ENCODE measurements at regions not wholly inside any gene's neighbourhood (a gene's known extent, or its start where the extent isn't known, plus 50 kb on each side); places are given as distances from the start of the nearest gene placed in this dataset.
A peak's percentile ranks its signal among the peaks of the same experiment; 100 is the strongest.

GRCh38 chr3:194082743-194083636, 53.0 kb upstream of the HES1 start:
- DNase-seq (ENCODE audit: low spot score) = no peak
- in situ Hi-C loops (cut with MboI; ENCODE audit: low pct_unique_long_range_greater_than_20kb, low sequenced_read_pairs, unreplicated experiment) = no loop called here
- no peak for TF ChIP-seq CTCF (IDR thresholded peaks at IDR 0.05; ENCODE audit: extremely low read depth, insufficient read depth, missing control alignments)

- no peak for DNase-seq (ENCODE audit: low spot score)
- no peak for TF ChIP-seq CTCF (IDR thresholded peaks at IDR 0.05; ENCODE audit: extremely low read depth, insufficient read depth, missing control alignments)
- in situ Hi-C loops (cut with MboI; ENCODE audit: low pct_unique_long_range_greater_than_20kb, low sequenced_read_pairs, unreplicated experiment) = no loop called here
Observed at GRCh38 chr3:194083637-194084224, 52.2 kb upstream of the HES1 start.

- TF ChIP-seq CTCF (IDR thresholded peaks at IDR 0.05; ENCODE audit: extremely low read depth, insufficient read depth, missing control alignments) = no peak
- in situ Hi-C loops (cut with MboI; ENCODE audit: low pct_unique_long_range_greater_than_20kb, low sequenced_read_pairs, unreplicated experiment) = no loop called here
- DNase-seq (ENCODE audit: low spot score) = peak; percentile 68
Observed at GRCh38 chr3:194084284-194084683, 51.7 kb upstream of the HES1 start.

Data from GM13977 (cell line).